CD1c-positive myeloid dendritic cell (primary cell): ENCODE measurements at regions not wholly inside any gene's neighbourhood (a gene's known extent, or its start where the extent isn't known, plus 50 kb on each side); places are given as distances from the start of the nearest gene placed in this dataset.
"Not testable (repeated sequence)": the region's sequence is repeated elsewhere in the genome, so short reads cannot be mapped to it uniquely, and the experiment has no call there.

Source experiments
- DNase-seq: peaks from one replicate; pipeline ENCODE4 v3.0.0-alpha.2; 2016; ENCODE audit errors: extremely low spot score

GRCh38 chr18:38221476-38222100 is 656.0 kb upstream of the CELF4 start:
- no peak for DNase-seq

- DNase-seq = no peak
Observed at GRCh38 chr18:38198956-38199355, 633.4 kb upstream of the CELF4 start.

GRCh38 chr18:38198526-38198925 is 632.9 kb upstream of the CELF4 start:
- no peak for DNase-seq

GRCh38 chr18:38186491-38186890 is 620.9 kb upstream of the CELF4 start:
- DNase-seq = no peak

- DNase-seq = no peak
Observed at GRCh38 chr18:38174594-38174993, 609.0 kb upstream of the CELF4 start.

GRCh38 chr18:38174173-38174572 is 608.6 kb upstream of the CELF4 start:
- no peak for DNase-seq

- no peak for DNase-seq
Observed at GRCh38 chr18:38170845-38171244, 605.2 kb upstream of the CELF4 start.

- no peak for DNase-seq
Observed at GRCh38 chr18:38167623-38168022, 602.0 kb upstream of the CELF4 start.

GRCh38 chr18:38153116-38153515 is 587.5 kb upstream of the CELF4 start:
- not testable (repeated sequence) for DNase-seq

- no peak for DNase-seq
Observed at GRCh38 chr18:38116716-38117115, 551.1 kb upstream of the CELF4 start.

- no peak for DNase-seq
Observed at GRCh38 chr18:38115201-38115600, 549.6 kb upstream of the CELF4 start.

- no peak for DNase-seq
Observed at GRCh38 chr18:38087538-38087937, 521.9 kb upstream of the CELF4 start.

GRCh38 chr18:38081516-38081915 is 515.9 kb upstream of the CELF4 start:
- no peak for DNase-seq

GRCh38 chr18:38077229-38077628 is 511.6 kb upstream of the CELF4 start:
- no peak for DNase-seq

GRCh38 chr18:38076346-38077070 is 510.9 kb upstream of the CELF4 start:
- no peak for DNase-seq

- DNase-seq = no peak
Observed at GRCh38 chr18:38074298-38074876, 508.8 kb upstream of the CELF4 start.

GRCh38 chr18:38067821-38068220 is 502.2 kb upstream of the CELF4 start:
- no peak for DNase-seq

GRCh38 chr18:38067086-38067485 is 501.5 kb upstream of the CELF4 start:
- DNase-seq = no peak

GRCh38 chr18:38052879-38053590 is 487.4 kb upstream of the CELF4 start:
- no peak for DNase-seq

- DNase-seq = no peak
Observed at GRCh38 chr18:38047820-38048219, 482.2 kb upstream of the CELF4 start.

GRCh38 chr18:38046651-38047050 is 481.1 kb upstream of the CELF4 start:
- no peak for DNase-seq

GRCh38 chr18:38045845-38046244 is 480.2 kb upstream of the CELF4 start:
- no peak for DNase-seq
